Spleen (tissue), 7 donors: ENCODE measurements at regions not wholly inside any gene's neighbourhood (a gene's known extent, or its start where the extent isn't known, plus 50 kb on each side); places are given as distances from the start of the nearest gene placed in this dataset.

Experiments
- CTCF ChIP-seq, 11 experiments: fragments of 200-600 bp in 7 of 11; fragments of 450-650 bp in 4 of 11; sonication (generic) in 4 of 11; IDR thresholded peaks in 8 of 11; conservative IDR thresholded peaks in 3 of 11; 1 replicate in 7 of 11; 2 replicates in 4 of 11; pipeline versions ENCODE4 v1.4.0 to v1.8.0; 2016 to 2021; ENCODE audit warnings: antibody characterized with exemption in 11 of 11, inconsistent platforms in 4 of 11, mild to moderate bottlenecking in 1 of 11
- POLR2AphosphoS5 ChIP-seq, 3 donors: sonication (generic); formaldehyde crosslinking; IDR thresholded peaks; one replicate each; pipeline ENCODE4 v1.5.1; 2017; ENCODE audit warnings: antibody characterized with exemption in 3 of 3
- donor health status: DM: no; HTN: no; CAD: no; lungs with moderate emphysema.
- donor health status: DM: no; HTN: no; CAD: no.
- donor health status: DM: no; HTN: no; CAD: no.

- TF ChIP-seq CTCF (IDR thresholded peaks at IDR 0.05 in 8 of 11, conservative IDR thresholded peaks at IDR 0.05 in 3 of 11), result no peak
- no peak for TF ChIP-seq POLR2AphosphoS5 (IDR thresholded peaks at IDR 0.05)
These were observed 291.5 kb upstream of the TRPC7 start for GRCh38 chr5:136656811-136657210.
